ENCODE measurements at regions not wholly inside any gene's neighbourhood (a gene's known extent, or its start where the extent isn't known, plus 50 kb on each side); places are given as distances from the start of the nearest gene placed in this dataset.
"Not testable (repeated sequence)": the region's sequence is repeated elsewhere in the genome, so short reads cannot be mapped to it uniquely, and the experiment has no call there.

DNA sequence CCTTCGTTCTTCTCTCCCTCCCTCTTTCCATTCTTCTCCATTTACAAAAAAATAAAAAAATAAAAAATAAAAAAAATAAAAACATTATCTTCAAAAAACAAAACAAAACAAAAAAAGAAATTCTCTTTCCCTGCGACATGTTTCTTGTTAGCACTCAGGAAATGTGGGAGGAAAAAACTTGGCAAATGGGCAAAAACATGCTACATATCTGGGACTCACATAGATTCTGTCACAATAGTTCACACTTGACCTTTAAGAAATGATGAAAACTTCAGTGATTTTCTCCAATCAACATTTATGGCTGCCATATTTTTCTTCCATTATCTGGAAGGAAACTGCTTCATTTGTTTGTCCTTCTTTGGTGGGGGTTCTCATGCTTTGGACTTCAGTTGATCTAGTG is 109.3 kb downstream of the PRKAB2 start:
- DNase-seq (ENCODE audit: low read depth in 2 of 2), result no peak

DNA sequence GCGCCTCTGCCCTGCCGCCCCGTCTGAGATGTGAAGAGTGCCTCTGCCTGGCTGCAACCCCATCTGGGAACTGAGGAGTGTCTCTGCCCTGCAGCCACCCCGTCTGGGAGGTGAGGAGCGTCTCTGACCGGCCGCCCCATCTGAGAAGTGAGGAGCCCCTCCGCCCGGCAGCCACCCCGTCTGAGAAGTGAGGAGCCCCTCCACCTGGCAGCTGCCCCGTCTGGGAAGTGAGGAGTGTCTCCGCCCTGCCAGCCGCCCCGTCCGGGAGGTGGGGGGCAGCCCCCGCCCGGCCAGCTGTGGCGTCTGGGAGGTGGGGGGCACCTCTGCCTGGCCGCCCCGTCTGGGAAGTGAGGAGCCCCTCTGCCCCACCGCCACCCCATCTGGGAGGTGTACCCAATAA is 110.4 kb downstream of the PRKAB2 start:
- not testable (repeated sequence) for DNase-seq (ENCODE audit: low read depth in 2 of 2)

DNA sequence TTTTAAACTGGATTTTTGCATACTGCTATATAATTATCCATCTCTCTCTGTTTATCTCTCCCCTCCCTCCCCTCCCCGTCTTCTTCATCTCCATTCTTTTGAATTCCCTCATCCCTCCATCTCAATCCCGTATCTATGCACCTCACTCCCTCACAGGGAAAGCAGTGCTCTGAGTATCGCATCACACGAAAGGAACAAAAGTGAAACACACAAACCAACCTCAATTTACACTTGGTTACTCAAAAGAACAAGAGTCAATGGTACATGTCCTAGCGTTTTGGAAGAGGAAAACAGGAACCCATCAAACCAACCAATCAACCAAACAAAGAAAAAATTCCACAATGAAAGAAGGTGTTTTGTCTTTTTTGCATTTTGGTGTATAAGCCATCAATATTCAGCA is 115.1 kb downstream of the NBPF12 start:
- no peak for DNase-seq (ENCODE audit: low read depth in 2 of 2)

DNA sequence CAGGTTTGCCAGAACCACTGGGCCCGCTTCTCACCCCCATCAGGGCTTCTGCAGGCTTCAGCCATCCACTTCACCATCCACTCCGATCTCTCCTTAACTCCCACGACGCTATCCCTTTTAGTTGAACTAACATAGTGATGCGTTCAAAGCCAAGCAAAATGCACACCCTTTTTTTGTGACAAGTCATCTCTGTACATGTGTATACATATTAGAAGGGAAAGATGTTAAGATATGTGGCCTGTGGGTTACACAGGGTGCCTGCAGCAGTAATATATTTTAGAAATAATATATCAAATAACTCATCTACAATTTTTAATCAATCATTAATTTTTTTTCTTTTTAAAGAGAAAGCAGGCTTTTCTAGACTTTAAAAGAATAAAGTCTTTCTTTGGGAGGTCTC is 114.6 kb downstream of the NBPF12 start:
- DNase-seq (ENCODE audit: low read depth in 2 of 2), result no peak

DNA sequence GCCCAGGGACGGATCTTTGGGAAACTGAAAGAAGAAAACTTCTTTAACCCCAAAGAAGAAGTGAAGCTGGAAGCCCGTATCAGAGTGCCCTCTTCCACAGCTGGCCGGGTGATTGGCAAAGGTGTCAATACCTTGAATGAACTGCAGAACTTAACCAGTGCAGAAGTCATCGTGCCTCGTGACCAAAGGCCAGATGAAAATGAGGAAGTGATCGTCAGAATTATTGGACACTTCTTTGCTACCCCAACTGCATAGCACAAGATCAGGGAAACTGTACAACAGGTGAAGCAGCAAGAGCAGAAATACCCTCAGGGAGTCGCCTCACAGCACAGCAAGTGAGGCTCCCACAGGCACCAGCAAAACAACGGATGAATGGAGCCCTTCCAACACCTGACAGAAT is 114.0 kb downstream of the NBPF12 start:
- DNase-seq (ENCODE audit: low read depth in 2 of 2), result no peak

DNA sequence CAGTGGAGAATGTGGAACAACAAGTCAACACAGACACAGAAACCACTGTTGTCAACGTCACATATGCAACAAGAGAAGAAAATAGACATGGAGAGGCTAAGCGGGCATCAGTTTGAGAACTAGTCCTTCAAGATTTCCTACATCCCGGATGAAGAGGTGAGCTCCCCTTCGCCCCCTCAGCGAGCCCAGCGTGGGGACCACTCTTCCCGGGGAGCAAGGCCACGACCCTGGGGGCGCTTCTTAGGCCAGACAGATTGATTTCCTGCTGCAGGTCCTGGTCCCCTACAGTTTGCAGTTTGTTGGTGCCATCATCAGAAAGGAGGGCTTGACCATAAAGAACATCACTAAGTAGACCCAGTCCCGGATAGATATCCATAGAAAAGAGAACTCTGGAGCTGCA is 113.0 kb downstream of the NBPF12 start:
- DNase-seq (ENCODE audit: low read depth in 2 of 2), result no peak

DNA sequence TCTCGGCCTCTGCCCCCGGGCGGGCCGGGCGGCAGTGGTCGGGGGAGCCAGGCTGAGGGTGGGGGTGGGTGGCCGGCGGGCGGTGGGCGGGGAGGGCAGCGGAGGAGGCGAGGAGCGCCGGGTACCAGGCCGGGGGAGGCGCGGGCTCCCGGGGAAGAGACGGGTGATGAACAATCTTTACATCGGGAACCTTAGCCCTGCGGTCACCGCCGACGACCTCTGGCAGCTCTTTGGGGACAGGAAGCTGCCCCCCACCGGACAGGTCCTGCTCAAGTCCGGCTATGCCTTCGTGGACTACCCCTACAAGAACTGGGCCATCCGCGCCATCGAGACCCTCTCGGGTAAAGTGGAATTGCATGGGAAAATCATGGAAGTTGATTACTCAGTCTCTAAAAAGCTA is 112.5 kb downstream of the NBPF12 start:
- DNase-seq (ENCODE audit: low read depth in 2 of 2), result no peak

DNA sequence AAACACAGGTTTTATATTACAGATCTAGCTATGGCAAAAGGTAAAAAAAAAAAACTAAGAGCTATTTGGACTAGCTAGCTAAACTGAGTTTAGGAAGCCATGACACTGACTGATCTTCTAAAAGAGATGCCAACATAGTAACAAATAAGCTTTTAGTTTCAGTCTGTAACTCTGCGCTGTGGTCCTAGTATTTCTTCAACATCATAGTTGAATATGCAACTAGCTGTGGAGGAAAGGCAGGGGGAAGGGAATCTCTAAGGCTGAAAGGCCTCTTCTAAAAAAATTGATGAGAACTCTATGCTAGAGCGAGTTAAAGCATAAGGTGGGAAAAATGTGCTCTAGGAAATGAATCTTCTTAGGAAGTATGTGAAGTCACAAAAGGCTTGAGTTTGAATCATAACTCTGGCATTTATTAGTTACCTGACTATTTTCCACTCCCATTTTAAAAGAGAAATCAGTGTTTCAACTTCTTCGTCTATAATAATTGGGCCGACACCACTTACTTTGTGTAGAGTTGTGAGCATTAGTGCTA is 108.8 kb downstream of the NBPF12 start:
- DNase-seq (ENCODE audit: low read depth in 2 of 2), result not testable (repeated sequence)

DNA sequence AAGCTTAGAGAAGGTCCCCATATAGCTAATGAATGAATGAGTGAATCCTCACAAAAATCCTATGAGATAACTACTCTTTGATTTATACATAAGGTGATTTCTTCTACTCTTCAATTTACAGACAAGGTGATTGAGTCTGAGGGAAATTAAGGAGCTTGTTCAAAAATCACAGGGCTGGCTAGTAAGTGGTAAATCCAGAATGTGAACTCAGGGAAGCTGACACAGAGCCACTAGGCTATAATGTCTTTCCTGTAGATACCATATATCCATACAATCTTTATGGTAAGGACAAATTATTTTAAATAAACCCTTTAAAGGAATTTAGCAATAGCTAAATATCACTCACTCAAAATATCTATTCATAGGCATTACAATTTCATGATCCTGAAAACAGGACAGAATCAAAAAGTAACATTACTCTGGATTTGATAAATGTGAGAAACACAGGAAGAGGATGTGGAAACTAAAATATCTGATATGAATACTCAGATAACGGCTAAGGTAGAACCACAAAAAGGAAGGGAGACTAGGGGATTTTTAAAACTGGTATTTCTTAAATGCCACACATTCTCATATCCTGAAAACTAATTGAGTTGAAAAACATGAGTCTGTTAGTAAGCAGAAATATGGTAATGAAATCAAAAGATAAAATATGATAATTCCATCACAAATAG is 108.2 kb downstream of the NBPF12 start:
- DNase-seq (ENCODE audit: low read depth in 2 of 2), result no peak

All from stimulated activated CD4-positive, alpha-beta T cell treated with anti-CD3 and anti-CD28 coated beads, Interleukin-12 subunit alpha, Interleukin-12 subunit beta, amount 100 ng/mL, for 24 hours (primary cell).